Left lung (tissue), 4 donors: ENCODE measurements at regions not wholly inside any gene's neighbourhood (a gene's known extent, or its start where the extent isn't known, plus 50 kb on each side); places are given as distances from the start of the nearest gene placed in this dataset.

ENCODE experiments used
- ATAC-seq: fragments of 200-7000 bp; cut with Tn5 transposase; one replicate; pipeline ENCODE4 v1.9.1; 2020; ENCODE audit warnings: moderate library complexity
- DNase-seq, 4 donors: peaks; one replicate each; pipeline ENCODE4 v3.0.0-alpha.2; 2013 to 2020
- H3K27ac ChIP-seq, 2 donors: fragments of 200-600 bp; sonication (generic) in 1 of 2; one replicate each; pipeline versions ENCODE4 v1.5.0 to v1.8.0; 2020 to 2021
- H3K27me3 ChIP-seq, 2 donors: fragments of 200-600 bp; sonication (generic) in 1 of 2; one replicate each; pipeline versions ENCODE4 v1.5.0 to v1.8.0; 2020 to 2021
- H3K36me3 ChIP-seq, 2 donors: fragments of 200-600 bp; sonication (generic) in 1 of 2; one replicate each; pipeline versions ENCODE4 v1.5.0 to v1.8.0; 2020 to 2021
- H3K4me1 ChIP-seq, 2 donors: fragments of 200-600 bp; one replicate each; pipeline ENCODE4 v1.8.0; 2021
- H3K4me3 ChIP-seq, 2 donors: fragments of 200-600 bp; sonication (generic) in 1 of 2; one replicate each; pipeline versions ENCODE4 v1.5.0 to v1.8.0; 2020 to 2021; ENCODE audit warnings: mild to moderate bottlenecking in 1 of 2
- H3K9me3 ChIP-seq, 2 donors: fragments of 200-600 bp; sonication (generic) in 1 of 2; one replicate each; pipeline versions ENCODE4 v1.5.0 to v1.8.0; 2020 to 2021
- intact Hi-C, 2 donors: fragments of 100-400 bp; cut with DNase I; formaldehyde crosslinking; loops; one replicate each; pipeline versions ENCODE4 v1.11.2 to v1.14.2; 2022
- TF ChIP-seq, protein P1 (sequence below), 2 donors: fragments of 200-600 bp; sonication (generic) in 1 of 2; IDR thresholded peaks; one replicate each; pipeline versions ENCODE4 v1.5.0 to v1.8.0; 2021; ENCODE audit warnings: antibody characterized with exemption in 2 of 2
- donor health status: DM: no; HTN: yes; CAD: no.
- donor health status: DM: no; HTN: no; CAD: no.

GRCh38 chr2:120434492-120435308 is 88.8 kb downstream of the INHBB start:
- Histone ChIP-seq H3K27me3 (peaks cover 0 to 9% of the 10 kb centered on the region in 2 donors), H3K4me1 (no peaks in the 10 kb centered on the region), H3K4me3 (no peak overlapping the region), H3K9me3 (no peaks in the 10 kb centered on the region), H3K27ac (no peak overlapping the region), H3K36me3 (no peaks in the 10 kb centered on the region)
- DNase-seq, result peak in 1 of 4 donors; percentile 67
- intact Hi-C loops, result no loop called here
- TF ChIP-seq, protein P1, sequence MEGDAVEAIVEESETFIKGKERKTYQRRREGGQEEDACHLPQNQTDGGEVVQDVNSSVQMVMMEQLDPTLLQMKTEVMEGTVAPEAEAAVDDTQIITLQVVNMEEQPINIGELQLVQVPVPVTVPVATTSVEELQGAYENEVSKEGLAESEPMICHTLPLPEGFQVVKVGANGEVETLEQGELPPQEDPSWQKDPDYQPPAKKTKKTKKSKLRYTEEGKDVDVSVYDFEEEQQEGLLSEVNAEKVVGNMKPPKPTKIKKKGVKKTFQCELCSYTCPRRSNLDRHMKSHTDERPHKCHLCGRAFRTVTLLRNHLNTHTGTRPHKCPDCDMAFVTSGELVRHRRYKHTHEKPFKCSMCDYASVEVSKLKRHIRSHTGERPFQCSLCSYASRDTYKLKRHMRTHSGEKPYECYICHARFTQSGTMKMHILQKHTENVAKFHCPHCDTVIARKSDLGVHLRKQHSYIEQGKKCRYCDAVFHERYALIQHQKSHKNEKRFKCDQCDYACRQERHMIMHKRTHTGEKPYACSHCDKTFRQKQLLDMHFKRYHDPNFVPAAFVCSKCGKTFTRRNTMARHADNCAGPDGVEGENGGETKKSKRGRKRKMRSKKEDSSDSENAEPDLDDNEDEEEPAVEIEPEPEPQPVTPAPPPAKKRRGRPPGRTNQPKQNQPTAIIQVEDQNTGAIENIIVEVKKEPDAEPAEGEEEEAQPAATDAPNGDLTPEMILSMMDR (IDR thresholded peaks at IDR 0.05), result no peak
- no peak for ATAC-seq

GRCh38 chr2:120435671-120436459 is 89.9 kb downstream of the INHBB start:
- intact Hi-C loops, result no loop called here
- no peak for ATAC-seq
- no peaks in the 10 kb centered on the region for H3K4me1 ChIP-seq
- no peak overlapping the region for H3K4me3 ChIP-seq
- DNase-seq, result peak in 1 of 4 donors; percentile 66
- no peak overlapping the region for H3K27ac ChIP-seq
- TF ChIP-seq, protein P1 (IDR thresholded peaks at IDR 0.05), result no peak
- H3K27me3 ChIP-seq, result peaks cover 0 to 20% of the 10 kb centered on the region in 2 donors
- H3K9me3 ChIP-seq, result no peaks in the 10 kb centered on the region
- H3K36me3 ChIP-seq, result no peaks in the 10 kb centered on the region

- Histone ChIP-seq H3K4me3 (no peak overlapping the region), H3K27ac (no peak overlapping the region), H3K36me3 (no peaks in the 10 kb centered on the region), H3K27me3 (peaks cover 0 to 25% of the 10 kb centered on the region in 2 donors), H3K9me3 (no peaks in the 10 kb centered on the region), H3K4me1 (no peaks in the 10 kb centered on the region)
- ATAC-seq (no peak), DNase-seq (no peak)
- TF ChIP-seq, protein P1 (IDR thresholded peaks at IDR 0.05), result no peak
- intact Hi-C loops, result no loop called here
Observed at GRCh38 chr2:120436460-120436739, 90.5 kb downstream of the INHBB start.

- peak; percentile 48 for ATAC-seq
Observed at GRCh38 chr2:120436885-120437603, 91.1 kb downstream of the INHBB start.

More at GRCh38 chr2:120436885-120437603, 91.1 kb downstream of the INHBB start:
- peaks cover 3 to 5% of the 10 kb centered on the region in 2 donors for H3K4me1 ChIP-seq
- intact Hi-C loops, result no loop called here
- no peak overlapping the region for H3K27ac ChIP-seq
- TF ChIP-seq, protein P1 (IDR thresholded peaks at IDR 0.05), result peak; percentile 19 to 33
- H3K27me3 ChIP-seq, result peaks cover 4 to 32% of the 10 kb centered on the region in 2 donors
- H3K9me3 ChIP-seq, result no peaks in the 10 kb centered on the region
- no peak overlapping the region for H3K4me3 ChIP-seq
- H3K36me3 ChIP-seq, result no peaks in the 10 kb centered on the region
- DNase-seq, result no peak
